IMR-90 (cell line): ENCODE measurements at regions not wholly inside any gene's neighbourhood (a gene's known extent, or its start where the extent isn't known, plus 50 kb on each side); places are given as distances from the start of the nearest gene placed in this dataset.

Source experiments
- ATAC-seq: fragments of 200-7000 bp; cut with Tn5 transposase; 2 replicates; pipeline ENCODE4 v1.9.1; 2020; ENCODE audit warnings: low read depth, mild to moderate bottlenecking, moderate library complexity
- BruUV-seq: library from RNA; stranded (reverse); fragments of 400-500 nt; replicated peaks from 2 replicates; lab custom pipeline; 2021; lab: Mats Ljungman, UMichigan
- CTCF ChIA-PET: fragments of 300-600 bp; formaldehyde crosslinking; extraction: SDS; loops from one replicate; lab custom pipeline; 2021; ENCODE audit warnings: antibody characterized with exemption; lab: Yijun Ruan, JAX
- POLR2A ChIA-PET: fragments of 300-600 bp; sonication (Branson Sonifier 250); formaldehyde crosslinking; loops from one replicate; lab custom pipeline; 2022; ENCODE audit warnings: antibody characterized with exemption; ENCODE audit not compliant: unreplicated experiment; lab: Charles Lee
- DNase-seq: peaks from one replicate; pipeline ENCODE4 v3.0.0; 2013
- H2AFZ ChIP-seq: replicated peaks from 2 replicates; pipeline ENCODE3; 2013; ENCODE audit warnings: low read length, mild to moderate bottlenecking; ENCODE audit not compliant: poor library complexity
- H2AK5ac ChIP-seq: 2 replicates; pipeline ENCODE4 v1.6.1; 2013; ENCODE audit warnings: low read depth, low read length, inconsistent platforms
- H2AK9ac ChIP-seq: replicated peaks from 2 replicates; pipeline ENCODE3; 2013; ENCODE audit warnings: mild to moderate bottlenecking, low read depth, low read length, moderate library complexity; ENCODE audit not compliant: poor library complexity
- H2BK120ac ChIP-seq: 2 replicates; pipeline ENCODE4 v1.6.1; 2013; ENCODE audit warnings: low read depth, low read length, inconsistent platforms
- H2BK15ac ChIP-seq: 3 replicates; pipeline ENCODE4 v1.6.1; 2013; ENCODE audit warnings: low read depth, low read length, inconsistent platforms
- H2BK20ac ChIP-seq: 2 replicates; pipeline ENCODE4 v1.6.1; 2013; ENCODE audit warnings: low read depth, mild to moderate bottlenecking, inconsistent platforms, low read length, moderate library complexity
- H2BK5ac ChIP-seq: 2 replicates; pipeline ENCODE4 v1.6.1; 2013; ENCODE audit warnings: mild to moderate bottlenecking, low read depth, low read length, inconsistent platforms; ENCODE audit not compliant: poor library complexity, severe bottlenecking
- H3K14ac ChIP-seq: replicated peaks from 2 replicates; pipeline ENCODE4 v1.6.1; 2013; ENCODE audit warnings: low read depth, low read length, inconsistent platforms
- H3K18ac ChIP-seq: 2 replicates; pipeline ENCODE4 v1.6.1; 2013; ENCODE audit warnings: low read depth, low read length, control low read depth
- H3K23ac ChIP-seq: 2 replicates; pipeline ENCODE4 v1.6.1; 2013; ENCODE audit warnings: low read depth, low read length, inconsistent platforms
- H3K27ac ChIP-seq: 2 replicates; pipeline ENCODE4 v1.5.1; 2013; ENCODE audit warnings: mild to moderate bottlenecking, control low read depth, low read length; ENCODE audit not compliant: insufficient read depth
- H3K27me3 ChIP-seq: 2 replicates; pipeline ENCODE4 v1.6.1; 2013; ENCODE audit warnings: low read length; ENCODE audit not compliant: control insufficient read depth, insufficient read depth
- H3K36me3 ChIP-seq: 2 replicates; pipeline ENCODE4 v1.6.1; 2013; ENCODE audit warnings: low read length, mixed read lengths; ENCODE audit not compliant: control insufficient read depth, insufficient read depth
- H3K4ac ChIP-seq: 2 replicates; pipeline ENCODE4 v1.6.1; 2013; ENCODE audit warnings: low read depth, low read length, inconsistent platforms
- H3K4me1 ChIP-seq: 2 replicates; pipeline ENCODE4 v1.6.1; 2013; ENCODE audit warnings: low read length, mixed read lengths; ENCODE audit not compliant: control insufficient read depth, insufficient read depth
- H3K4me2 ChIP-seq: 2 replicates; pipeline ENCODE4 v1.6.1; 2013; ENCODE audit warnings: low read depth, mild to moderate bottlenecking, control low read depth, low read length, moderate library complexity
- H3K4me3 ChIP-seq: 2 replicates; pipeline ENCODE4 v1.5.1; 2013; ENCODE audit warnings: low read depth, mild to moderate bottlenecking, control low read depth, low read length, moderate library complexity; ENCODE audit not compliant: insufficient read depth
- H3K56ac ChIP-seq: 2 replicates; pipeline ENCODE4 v1.6.1; 2013; ENCODE audit warnings: low read length, inconsistent platforms; ENCODE audit not compliant: insufficient read depth; ENCODE audit errors: extremely low read depth
- H3K79me1 ChIP-seq, 2 experiments: 2 replicates each; pipeline ENCODE4 v1.6.1; 2013; ENCODE audit warnings: low read length in 2 of 2, inconsistent platforms in 1 of 2, low read depth in 1 of 2
- H3K9ac ChIP-seq: 2 replicates; pipeline ENCODE4 v1.6.1; 2013; ENCODE audit warnings: low read depth, low read length, control low read depth
- H3K9me1 ChIP-seq: 2 replicates; pipeline ENCODE4 v1.6.1; 2013; ENCODE audit warnings: low read length, inconsistent platforms; ENCODE audit not compliant: insufficient read depth
- H3K9me3 ChIP-seq: 2 replicates; pipeline ENCODE4 v1.6.1; 2013; ENCODE audit warnings: low read length; ENCODE audit not compliant: control insufficient read depth, insufficient read depth
- H4K20me1 ChIP-seq: 2 replicates; pipeline ENCODE4 v1.6.1; 2013; ENCODE audit warnings: low read length, inconsistent platforms; ENCODE audit not compliant: insufficient read depth
- H4K5ac ChIP-seq: 2 replicates; pipeline ENCODE4 v1.6.1; 2013; ENCODE audit warnings: mild to moderate bottlenecking, low read depth, low read length, control low read depth
- H4K8ac ChIP-seq, 2 experiments: 2 replicates each; pipeline ENCODE4 v1.6.1; 2013; ENCODE audit warnings: low read depth in 2 of 2, low read length in 2 of 2, control low read depth in 1 of 2, inconsistent platforms in 1 of 2
- H4K91ac ChIP-seq: 2 replicates; pipeline ENCODE4 v1.6.1; 2013; ENCODE audit warnings: low read depth, low read length, inconsistent platforms; ENCODE audit not compliant: insufficient read depth
- BHLHE40 ChIP-seq: fragments of 150-350 bp; IDR thresholded peaks from 2 replicates; pipeline ENCODE4 v1.6.1; 2016; ENCODE audit warnings: mild to moderate bottlenecking, low read depth, low read length
- CEBPB ChIP-seq: IDR thresholded peaks from 2 replicates; pipeline ENCODE4 v1.6.1; 2012; ENCODE audit warnings: low read depth, low read length, improper control_type of control experiment
- CHD1 ChIP-seq: IDR thresholded peaks from 2 replicates; pipeline ENCODE4 v1.6.1; 2012; ENCODE audit warnings: low read depth, low read length, improper control_type of control experiment
- CTCF ChIP-seq: conservative IDR thresholded peaks from 2 replicates; pipeline ENCODE4 v1.5.1; 2012; ENCODE audit warnings: mild to moderate bottlenecking, low read depth, low read length, improper control_type of control experiment
- ELK1 ChIP-seq: fragments of 150-350 bp; IDR thresholded peaks from 2 replicates; pipeline ENCODE4 v1.6.1; 2016; ENCODE audit warnings: low read depth, mild to moderate bottlenecking, low read length, moderate library complexity, borderline replicate concordance
- FOS ChIP-seq: fragments of 150-350 bp; IDR thresholded peaks from 2 replicates; pipeline ENCODE4 v1.6.1; 2016; ENCODE audit warnings: low read depth, low read length
- MAFK ChIP-seq: IDR thresholded peaks from 2 replicates; pipeline ENCODE4 v1.6.1; 2012; ENCODE audit warnings: low read depth, low read length, improper control_type of control experiment
- MAZ ChIP-seq: IDR thresholded peaks from 2 replicates; pipeline ENCODE4 v1.6.1; 2012; ENCODE audit warnings: low read depth, mild to moderate bottlenecking, low read length, improper control_type of control experiment, moderate library complexity, borderline replicate concordance
- MXI1 ChIP-seq: IDR thresholded peaks from 2 replicates; pipeline ENCODE4 v1.6.1; 2012; ENCODE audit warnings: low read depth, mild to moderate bottlenecking, low read length, moderate library complexity, borderline replicate concordance
- NFE2L2 ChIP-seq: fragments of 150-350 bp; IDR thresholded peaks from 2 replicates; pipeline ENCODE4 v1.6.1; 2016; ENCODE audit warnings: low read depth, mild to moderate bottlenecking, low read length
- POLR2A ChIP-seq: IDR thresholded peaks from 2 replicates; pipeline ENCODE4 v1.6.1; 2012; ENCODE audit warnings: mild to moderate bottlenecking, low read depth, low read length
- RCOR1 ChIP-seq: IDR thresholded peaks from 2 replicates; pipeline ENCODE4 v1.6.1; 2012; ENCODE audit warnings: mild to moderate bottlenecking, low read length, improper control_type of control experiment; ENCODE audit not compliant: insufficient replicate concordance
- SMC3 ChIP-seq: fragments of 150-350 bp; IDR thresholded peaks from 2 replicates; pipeline ENCODE4 v1.6.1; 2016; ENCODE audit warnings: low read depth, mild to moderate bottlenecking, antibody characterized with exemption, low read length, moderate library complexity
- USF2 ChIP-seq: fragments of 150-350 bp; IDR thresholded peaks from 2 replicates; pipeline ENCODE4 v1.6.1; 2017; ENCODE audit warnings: mild to moderate bottlenecking, antibody characterized with exemption, low read length, low read depth
- WGBS, 2 experiments: methylation state at CpG; one replicate each; pipeline versions ENCODE4 v1.1.5 to v1.1.7; 2013; ENCODE audit warnings: missing lambda C conversion rate in 2 of 2; ENCODE audit not compliant: insufficient read length in 1 of 2; ENCODE audit errors: extremely low coverage in 2 of 2; 5-methylcytosine and 5-hydroxymethylcytosine counted together
- dilution Hi-C: fragments of 300-500 bp; cut with HindIII; formaldehyde crosslinking; loops from one replicate; pipeline ENCODE4 v1.14.3; 2018; ENCODE audit warnings: low sequenced_read_pairs; ENCODE audit not compliant: unreplicated experiment
- in situ Hi-C: fragments of 300-500 bp; cut with MboI; formaldehyde crosslinking; loops from 3 replicates; pipeline ENCODE4 v1.14.3; 2019; ENCODE audit warnings: low sequenced_read_pairs, inconsistent platforms, mixed read lengths
- intact Hi-C: fragments of 100-400 bp; cut with micrococcal nuclease; formaldehyde crosslinking; loops from 2 replicates; pipeline ENCODE4 v1.10.0; 2022

GRCh38 chr7:132635127-132635526 lies 58.9 kb upstream of the PLXNA4 start:
- Histone ChIP-seq H3K23ac (no peak overlapping the region), H4K5ac (no peak overlapping the region), H3K9me3 (no peaks in the 10 kb centered on the region), H3K9me1 (no peaks in the 10 kb centered on the region), H4K20me1 (no peaks in the 10 kb centered on the region), H4K91ac (no peak overlapping the region), H3K27ac (no peak overlapping the region), H2AFZ (no peak overlapping the region), H4K8ac (no peak overlapping the region), H3K14ac (no peak overlapping the region), H2BK15ac (no peak overlapping the region), H3K4me1 (no peaks in the 10 kb centered on the region), H3K4me2 (no peak overlapping the region), H2AK9ac (no peak overlapping the region), H3K4ac (no peak overlapping the region), H3K56ac (no peak overlapping the region), H3K36me3 (no peaks in the 10 kb centered on the region), H3K27me3 (no peaks in the 10 kb centered on the region), H2AK5ac (no peak overlapping the region), H2BK20ac (no peak overlapping the region), H3K4me3 (no peak overlapping the region), H3K9ac (no peak overlapping the region), H2BK120ac (no peak overlapping the region), H2BK5ac (no peak overlapping the region), H3K79me1 (no peaks in the 10 kb centered on the region), H3K18ac (no peak overlapping the region)
- ChIA-PET CTCF (interaction anchor here (0.6 kb wide), 1 partner anchor 37 kb away, joined by 3 read pairs; no protein-coding TSS in a partner anchor), POLR2A (no interaction called here)
- no peak for ATAC-seq
- dilution Hi-C loops: no loop called here
- no peak for DNase-seq
- intact Hi-C loops: no loop called here
- BruUV-seq: no TSS peak
- TF ChIP-seq NFE2L2: no peak
- no peak for TF ChIP-seq MAFK
- no peak for TF ChIP-seq FOS
- no peak for TF ChIP-seq USF2
- no peak for TF ChIP-seq CHD1
- TF ChIP-seq CEBPB: no peak
- no peak for TF ChIP-seq MXI1
- no peak for TF ChIP-seq POLR2A
- TF ChIP-seq SMC3: no peak
- no peak for TF ChIP-seq BHLHE40
- TF ChIP-seq ELK1: no peak
- no peak for TF ChIP-seq CTCF
- no peak for TF ChIP-seq RCOR1
- TF ChIP-seq MAZ: no peak
- WGBS, 2 experiments: no CpG with 5 or more reads among the region's 4 CpGs
- in situ Hi-C loops: no loop called here
